Heart left ventricle (tissue), 13 donors: ENCODE measurements at regions not wholly inside any gene's neighbourhood (a gene's known extent, or its start where the extent isn't known, plus 50 kb on each side); places are given as distances from the start of the nearest gene placed in this dataset.

Source experiments
- CTCF ChIP-seq, 12 donors: fragments of 200-600 bp; sonication (generic) in 4 of 12; IDR thresholded peaks; one replicate each; pipeline versions ENCODE4 v1.5.0 to v1.8.0; 2018 to 2022; ENCODE audit warnings: antibody characterized with exemption in 12 of 12, mild to moderate bottlenecking in 5 of 12
- POLR2A ChIP-seq, 2 donors: fragments of 450-650 bp; IDR thresholded peaks; one replicate each; pipeline ENCODE4 v1.6.1; 2017; ENCODE audit warnings: antibody characterized with exemption in 2 of 2, mild to moderate bottlenecking in 2 of 2, moderate library complexity in 2 of 2
- donor health status: ischemic (EF 13 %, LVEDD 7.1; RV severe dilation, severe dysfunction).
- donor health status: DM: no; HTN: yes; CAD: no.
- donor health status: DM: no; HTN: no; CAD: no.
- donor health status: ischemic (EF 25% LVEDD 6.9; RV normal size, moderate dysfunction).
- donor health status: ischemic (EF 25% LVEDD 5.7; RV mildly dilated, moderate dysfunction).
- donor health status: ischemic (EF 35%, LVEDD 5.7; RV mildly dilated, moderate dysfunction).
- donor health status: nonischemic (EF 11% LVEDD 7.7; RV severe dilation, severe dysfunction).
- donor health status: DM: yes; HTN: yes; CAD: no.
- donor health status: PGD.
- donor health status: ischemic (EF 29% LVEDD 5.4; RV normal size, mild dysfunction).
- donor health status: nonischemic (EF 23%, LVEDD 6.1; RV moderate dilation, normal function).

- TF ChIP-seq CTCF (IDR thresholded peaks at IDR 0.05) (no peak), POLR2A (IDR thresholded peaks at IDR 0.05) (no peak)
Measured at GRCh38 chr2:216773072-216773471, 77.7 kb upstream of the IGFBP5 start.
